ENCODE measurements at regions not wholly inside any gene's neighbourhood (a gene's known extent, or its start where the extent isn't known, plus 50 kb on each side); places are given as distances from the start of the nearest gene placed in this dataset.

GRCh38 chr1:70641868-70642267, 230.8 kb downstream of the CTH start:
- H3K4me1 ChIP-seq (replicated peaks in 1 of 2), result peaks cover 0 to 6% of the 10 kb centered on the region in 2 donors
- H3K27ac ChIP-seq, result no peak overlapping the region
- WGBS, 10 experiments, result 40 to 100% (median 83%) methylated on average over 1 of the region's 1 CpG; no CpG with 5 or more reads in 1 of the 10 experiments
- in situ Hi-C loops (cut with MboI; ENCODE audit: low pct_unique_long_range_greater_than_20kb in 2 of 9, low sequenced_read_pairs in 9 of 9, unreplicated experiment in 9 of 9), result no loop called here
- no peak for ATAC-seq (replicated peaks in 6 of 8)
- H3K4me3 ChIP-seq, result no peak overlapping the region

- no peaks in the 10 kb centered on the region for H3K4me1 ChIP-seq (replicated peaks in 1 of 2)
- peak in 1 of 8 experiments; percentile 23 for ATAC-seq (replicated peaks in 6 of 8)
- 19 to 100% (median 88%) methylated on average over 2 of the region's 2 CpGs for WGBS, 10 experiments
- H3K27ac ChIP-seq, result no peak overlapping the region
- no peak overlapping the region for H3K4me3 ChIP-seq
- in situ Hi-C loops (cut with MboI; ENCODE audit: low pct_unique_long_range_greater_than_20kb in 2 of 9, low sequenced_read_pairs in 9 of 9, unreplicated experiment in 9 of 9), result no loop called here
Measured at GRCh38 chr1:70656361-70656760, 245.3 kb downstream of the CTH start.

- no peak overlapping the region for H3K4me3 ChIP-seq
- H3K4me1 ChIP-seq (replicated peaks in 1 of 2), result no peaks in the 10 kb centered on the region
- 60 to 100% (median 86%) methylated on average over 1 to 2 of the region's 2 CpGs; no CpG with 5 or more reads in 4 of the 10 experiments for WGBS, 10 experiments
- in situ Hi-C loops (cut with MboI; ENCODE audit: low pct_unique_long_range_greater_than_20kb in 2 of 9, low sequenced_read_pairs in 9 of 9, unreplicated experiment in 9 of 9), result no loop called here
- no peak overlapping the region for H3K27ac ChIP-seq
- peak in 1 of 8 experiments; percentile 79 for ATAC-seq (replicated peaks in 6 of 8)
Measured at GRCh38 chr1:70659891-70660290, 248.8 kb downstream of the CTH start.

- in situ Hi-C loops (cut with MboI; ENCODE audit: low pct_unique_long_range_greater_than_20kb in 2 of 9, low sequenced_read_pairs in 9 of 9, unreplicated experiment in 9 of 9), result no loop called here
- no peak overlapping the region for H3K27ac ChIP-seq
- WGBS, 10 experiments, result 36 to 90% (median 71%) methylated on average over 2 to 8 of the region's 8 CpGs; no CpG with 5 or more reads in 1 of the 10 experiments
- H3K4me3 ChIP-seq, result no peak overlapping the region
- peaks cover 12 to 13% of the 10 kb centered on the region in 2 donors for H3K4me1 ChIP-seq (replicated peaks in 1 of 2)
- no peak for ATAC-seq (replicated peaks in 6 of 8)
Measured at GRCh38 chr1:70666381-70667140, 255.5 kb downstream of the CTH start.

GRCh38 chr1:70667494-70668170, 256.6 kb downstream of the CTH start:
- Histone ChIP-seq H3K4me3 (no peak overlapping the region), H3K4me1 (replicated peaks in 1 of 2) (peaks cover 12 to 13% of the 10 kb centered on the region in 2 donors), H3K27ac (peak overlapping the region in 1 of 2 donors; percentile 18)
- ATAC-seq (replicated peaks in 6 of 8), result peak; percentile 74 to 96 (median 90)
- in situ Hi-C loops (cut with MboI; ENCODE audit: low pct_unique_long_range_greater_than_20kb in 2 of 9, low sequenced_read_pairs in 9 of 9, unreplicated experiment in 9 of 9), result no loop called here

- no peak overlapping the region for H3K4me3 ChIP-seq
- in situ Hi-C loops (cut with MboI; ENCODE audit: low pct_unique_long_range_greater_than_20kb in 2 of 9, low sequenced_read_pairs in 9 of 9, unreplicated experiment in 9 of 9), result no loop called here
- WGBS, 10 experiments, result 44 to 100% (median 82%) methylated on average over 1 to 4 of the region's 4 CpGs; no CpG with 5 or more reads in 2 of the 10 experiments
- peaks cover 27 to 34% of the 10 kb centered on the region in 2 donors for H3K4me1 ChIP-seq (replicated peaks in 1 of 2)
- no peak for ATAC-seq (replicated peaks in 6 of 8)
- no peak overlapping the region for H3K27ac ChIP-seq
Measured at GRCh38 chr1:70671006-70671405, 259.9 kb downstream of the CTH start.

- peaks cover 22 to 28% of the 10 kb centered on the region in 2 donors for H3K4me1 ChIP-seq (replicated peaks in 1 of 2)
- 0 to 100% (median 88%) methylated on average over 1 to 3 of the region's 3 CpGs for WGBS, 10 experiments
- no peak for ATAC-seq (replicated peaks in 6 of 8)
- no peak overlapping the region for H3K27ac ChIP-seq
- H3K4me3 ChIP-seq, result no peak overlapping the region
- in situ Hi-C loops (cut with MboI; ENCODE audit: low pct_unique_long_range_greater_than_20kb in 2 of 9, low sequenced_read_pairs in 9 of 9, unreplicated experiment in 9 of 9), result no loop called here
Measured at GRCh38 chr1:70672442-70672888, 261.4 kb downstream of the CTH start.

- in situ Hi-C loops (cut with MboI; ENCODE audit: low pct_unique_long_range_greater_than_20kb in 2 of 9, low sequenced_read_pairs in 9 of 9, unreplicated experiment in 9 of 9), result loop anchor here in 2 of 9 experiments (25.0 kb wide), 1 partner anchor 362 kb away; the partner anchor contains the start of gene PTGER3 (in 2 of the 2)
- no peak overlapping the region for H3K4me3 ChIP-seq
- peaks cover 15 to 22% of the 10 kb centered on the region in 2 donors for H3K4me1 ChIP-seq (replicated peaks in 1 of 2)
- H3K27ac ChIP-seq, result peak overlapping the region; percentile 47 to 62
- 20 to 65% (median 43%) methylated on average over 1 to 3 of the region's 3 CpGs; no CpG with 5 or more reads in 3 of the 10 experiments for WGBS, 10 experiments
- ATAC-seq (replicated peaks in 6 of 8), result peak in 5 of 8 experiments; percentile 88 to 96 (median 95)
Measured at GRCh38 chr1:70674941-70675685, 264.0 kb downstream of the CTH start.

- ATAC-seq (replicated peaks in 6 of 8), result peak in 5 of 8 experiments; percentile 27 to 48 (median 42)
- Histone ChIP-seq H3K27ac (peak overlapping the region; percentile 47 to 62), H3K4me1 (replicated peaks in 1 of 2) (peaks cover 15 to 22% of the 10 kb centered on the region in 2 donors), H3K4me3 (no peak overlapping the region)
- WGBS, 10 experiments, result 70 to 97% (median 81%) methylated on average over 1 to 5 of the region's 5 CpGs; no CpG with 5 or more reads in 4 of the 10 experiments
- in situ Hi-C loops (cut with MboI; ENCODE audit: low pct_unique_long_range_greater_than_20kb in 2 of 9, low sequenced_read_pairs in 9 of 9, unreplicated experiment in 9 of 9), result loop anchor here in 2 of 9 experiments (25.0 kb wide), 1 partner anchor 362 kb away; the partner anchor contains the start of gene PTGER3 (in 2 of the 2)
Measured at GRCh38 chr1:70675737-70676156, 264.7 kb downstream of the CTH start.

GRCh38 chr1:70685300-70686286, 274.5 kb downstream of the CTH start:
- ATAC-seq (replicated peaks in 6 of 8), result peak in 5 of 8 experiments; percentile 15 to 87 (median 79)
- H3K27ac ChIP-seq, result no peak overlapping the region
- H3K4me3 ChIP-seq, result no peak overlapping the region
- in situ Hi-C loops (cut with MboI; ENCODE audit: low pct_unique_long_range_greater_than_20kb in 2 of 9, low sequenced_read_pairs in 9 of 9, unreplicated experiment in 9 of 9), result loop anchor here in 2 of 9 experiments (25.0 kb wide), 1 partner anchor 352 kb away; the partner anchor contains the start of gene PTGER3 (in 2 of the 2)
- WGBS, 10 experiments, result 57 to 83% (median 80%) methylated on average over 1 to 13 of the region's 13 CpGs; no CpG with 5 or more reads in 1 of the 10 experiments
- H3K4me1 ChIP-seq (replicated peaks in 1 of 2), result no peaks in the 10 kb centered on the region

GRCh38 chr1:70688580-70688979, 277.5 kb downstream of the CTH start:
- in situ Hi-C loops (cut with MboI; ENCODE audit: low pct_unique_long_range_greater_than_20kb in 2 of 9, low sequenced_read_pairs in 9 of 9, unreplicated experiment in 9 of 9), result loop anchor here in 2 of 9 experiments (25.0 kb wide), 1 partner anchor 349 kb away; the partner anchor contains the start of gene PTGER3 (in 2 of the 2)
- no peaks in the 10 kb centered on the region for H3K4me1 ChIP-seq (replicated peaks in 1 of 2)
- no peak for ATAC-seq (replicated peaks in 6 of 8)
- no peak overlapping the region for H3K4me3 ChIP-seq
- H3K27ac ChIP-seq, result no peak overlapping the region
- 25 to 89% (median 71%) methylated on average over 1 of the region's 1 CpG; no CpG with 5 or more reads in 1 of the 10 experiments for WGBS, 10 experiments
